ENCODE measurements at regions not wholly inside any gene's neighbourhood (a gene's known extent, or its start where the extent isn't known, plus 50 kb on each side); places are given as distances from the start of the nearest gene placed in this dataset. TPM values are rescaled to one million over a fixed set of nuclear protein-coding genes. Genes with fewer than 3 reads are reported as not detected.

DNA sequence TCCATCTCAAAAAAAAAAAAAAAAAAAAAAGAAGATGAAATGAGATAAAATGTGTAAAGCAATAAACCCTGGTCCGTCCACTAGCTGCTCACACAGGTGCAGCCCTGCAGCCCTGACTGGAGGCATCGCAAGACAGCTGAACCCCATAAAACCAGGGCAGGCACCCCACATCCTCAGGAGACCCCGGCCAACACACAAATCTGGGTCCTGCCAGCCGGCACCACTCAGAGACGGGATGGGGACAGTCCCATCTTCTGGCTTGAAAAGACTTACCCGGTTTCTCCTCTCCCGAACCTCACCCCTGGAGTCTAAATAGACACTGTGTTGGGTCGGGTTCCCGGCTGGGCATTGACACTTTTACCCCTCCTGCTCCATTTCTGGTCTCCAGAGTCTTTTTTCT lies 52.7 kb upstream of the TNRC6C start:
- no peak for TF ChIP-seq CTCF (IDR thresholded peaks at IDR 0.05)
- peaks cover 71% of the 10 kb centered on the region for H3K27me3 Mint-ChIP-seq (ENCODE audit: unreplicated experiment)
- H3K36me3 Mint-ChIP-seq (ENCODE audit: unreplicated experiment) = no peaks in the 10 kb centered on the region
- no peak for DNase-seq (ENCODE audit: extremely low spot score, unreplicated experiment)
- H3K4me3 Mint-ChIP-seq (ENCODE audit: unreplicated experiment) = no peak overlapping the region
- no peaks in the 10 kb centered on the region for H3K4me1 Mint-ChIP-seq (ENCODE audit: unreplicated experiment)
- no peak overlapping the region for H3K27ac Mint-ChIP-seq (ENCODE audit: unreplicated experiment)
- H3K9me3 Mint-ChIP-seq (ENCODE audit: unreplicated experiment) = no peaks in the 10 kb centered on the region

DNA sequence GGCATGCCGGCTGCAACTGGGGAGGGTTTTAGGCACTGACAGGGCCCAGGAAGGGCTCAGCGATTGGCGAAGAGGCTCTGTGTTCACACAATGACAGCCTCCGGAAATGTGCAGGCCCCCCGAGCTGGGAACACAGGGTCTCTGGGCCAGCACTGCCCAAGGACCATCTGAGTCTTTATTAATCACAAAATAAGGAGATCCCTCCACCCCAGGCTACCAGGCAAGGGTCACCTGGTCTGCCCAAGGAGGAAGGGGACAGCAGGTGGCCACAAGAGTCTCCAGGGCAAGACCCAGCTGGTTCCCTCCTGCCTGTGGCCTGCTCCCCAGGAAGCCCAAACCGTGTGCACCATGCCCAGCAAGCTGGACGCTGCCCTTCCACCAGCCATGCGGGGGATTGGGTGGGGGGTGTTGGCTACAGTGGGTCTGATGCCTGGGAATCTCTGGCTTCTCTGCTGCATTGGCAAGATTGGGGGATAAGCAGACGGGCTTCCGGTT lies 52.1 kb upstream of the TNRC6C start:
- Mint-ChIP-seq H3K4me3 (ENCODE audit: unreplicated experiment) (no peak overlapping the region), H3K9me3 (ENCODE audit: unreplicated experiment) (peaks cover 1% of the 10 kb centered on the region), H3K36me3 (ENCODE audit: unreplicated experiment) (peaks cover under 1% of the 10 kb centered on the region), H3K27me3 (ENCODE audit: unreplicated experiment) (peaks cover 75% of the 10 kb centered on the region), H3K4me1 (ENCODE audit: unreplicated experiment) (no peaks in the 10 kb centered on the region), H3K27ac (ENCODE audit: unreplicated experiment) (no peak overlapping the region)
- no peak for TF ChIP-seq CTCF (IDR thresholded peaks at IDR 0.05)
- DNase-seq (ENCODE audit: extremely low spot score, unreplicated experiment) = no peak

DNA sequence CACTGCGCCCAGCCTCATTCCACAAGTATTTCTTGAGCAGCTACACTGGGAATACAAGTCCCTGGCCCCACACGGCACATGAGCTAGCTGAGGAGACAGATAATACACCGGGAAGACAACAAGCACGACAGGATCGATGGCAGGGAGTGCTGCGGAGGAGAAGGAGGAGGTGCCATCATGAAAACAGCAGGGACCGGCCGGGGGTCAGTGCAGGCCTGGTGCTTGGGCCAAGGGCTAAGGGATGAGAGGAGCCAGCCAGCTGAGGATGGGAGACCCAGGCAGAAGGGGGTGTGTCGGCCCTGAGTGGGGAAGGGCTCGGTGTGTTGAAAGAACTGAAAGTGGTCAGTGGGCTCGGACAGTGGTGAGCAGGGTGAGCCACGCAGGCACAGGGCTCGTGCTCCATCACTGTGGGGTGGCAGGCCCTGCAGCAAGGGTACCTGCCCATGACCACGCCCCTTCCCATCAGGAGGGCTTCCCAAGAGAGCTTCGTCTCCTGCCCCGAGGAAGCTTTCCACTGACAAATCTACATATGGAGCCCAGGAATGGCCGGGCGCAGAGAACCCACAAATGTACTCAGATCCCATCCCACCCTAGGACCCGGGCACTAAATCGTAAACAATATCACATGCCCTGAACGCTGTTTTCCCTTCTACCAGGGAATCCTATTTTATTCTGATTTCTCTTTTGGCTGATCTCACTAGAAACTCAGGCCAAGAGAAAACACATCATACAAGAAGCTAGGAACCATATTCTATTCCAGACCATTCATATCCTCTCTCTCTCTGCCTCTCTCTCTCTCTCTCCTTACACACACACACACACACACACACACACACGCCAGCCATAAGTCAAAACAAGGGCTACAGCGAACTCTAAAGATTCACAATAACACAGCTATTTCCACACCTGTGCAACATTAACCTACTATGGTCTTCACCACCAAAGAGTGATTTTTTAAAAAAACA lies 50.7 kb upstream of the TNRC6C start:
- Mint-ChIP-seq H3K27me3 (ENCODE audit: unreplicated experiment) (peaks cover 74% of the 10 kb centered on the region), H3K27ac (ENCODE audit: unreplicated experiment) (no peak overlapping the region), H3K4me1 (ENCODE audit: unreplicated experiment) (no peaks in the 10 kb centered on the region), H3K4me3 (ENCODE audit: unreplicated experiment) (no peak overlapping the region), H3K9me3 (ENCODE audit: unreplicated experiment) (peaks cover 6% of the 10 kb centered on the region), H3K36me3 (ENCODE audit: unreplicated experiment) (peaks cover 2% of the 10 kb centered on the region)
- TF ChIP-seq CTCF (IDR thresholded peaks at IDR 0.05) = no peak
- no peak for DNase-seq (ENCODE audit: extremely low spot score, unreplicated experiment)

DNA sequence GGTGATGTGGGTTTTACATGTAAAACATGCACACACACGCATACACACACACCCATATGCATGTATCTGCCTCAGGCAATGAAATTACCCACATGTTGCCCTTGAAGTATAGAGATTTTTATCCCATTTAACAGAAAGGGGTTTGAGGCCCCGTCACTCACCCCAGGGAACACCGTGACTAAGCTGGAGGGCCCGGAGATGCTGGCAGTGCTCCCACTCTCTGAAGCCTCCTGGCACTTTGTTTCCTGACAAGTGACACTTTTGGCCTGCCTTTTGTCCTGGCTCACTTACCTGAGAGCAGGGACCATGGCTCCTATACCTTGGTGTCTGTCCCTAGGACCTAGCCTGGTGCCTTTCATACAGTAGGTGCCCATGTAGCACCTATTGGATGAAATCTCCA lies 50.0 kb upstream of the TNRC6C start:
- Mint-ChIP-seq H3K27me3 (ENCODE audit: unreplicated experiment) (peaks cover 67% of the 10 kb centered on the region), H3K4me3 (ENCODE audit: unreplicated experiment) (no peak overlapping the region), H3K36me3 (ENCODE audit: unreplicated experiment) (peaks cover 2% of the 10 kb centered on the region), H3K9me3 (ENCODE audit: unreplicated experiment) (peaks cover 6% of the 10 kb centered on the region), H3K27ac (ENCODE audit: unreplicated experiment) (no peak overlapping the region), H3K4me1 (ENCODE audit: unreplicated experiment) (no peaks in the 10 kb centered on the region)
- TF ChIP-seq CTCF (IDR thresholded peaks at IDR 0.05) = no peak
- DNase-seq (ENCODE audit: extremely low spot score, unreplicated experiment) = no peak

Small RNAs in the stretch of these regions (microRNA-seq; reads per million reads assigned to microRNA genes)
- gene MIR4316 (ENCODE audit: unreplicated experiment) = not detected

Data from osteocyte (in vitro differentiated cells).